ENCODE measurements at regions not wholly inside any gene's neighbourhood (a gene's known extent, or its start where the extent isn't known, plus 50 kb on each side); places are given as distances from the start of the nearest gene placed in this dataset.

GRCh38 chr2:213202011-213202410 lies 50.6 kb upstream of the IKZF2 start:
- DNase-seq = no peak

GRCh38 chr2:213205944-213206343 lies 54.5 kb upstream of the IKZF2 start:
- DNase-seq = no peak

- DNase-seq = no peak
These were observed 61.8 kb upstream of the IKZF2 start for GRCh38 chr2:213213186-213213585.

- DNase-seq = no peak
These were observed 62.8 kb upstream of the IKZF2 start for GRCh38 chr2:213214209-213214608.

GRCh38 chr2:213216461-213216860 lies 65.0 kb upstream of the IKZF2 start:
- DNase-seq = no peak

- no peak for DNase-seq
These were observed 64.4 kb upstream of the SPAG16 start for GRCh38 chr2:213219816-213220215.

GRCh38 chr2:213220967-213221603 lies 63.2 kb upstream of the SPAG16 start:
- DNase-seq = no peak

- DNase-seq = no peak
These were observed 62.3 kb upstream of the SPAG16 start for GRCh38 chr2:213221957-213222356.

- no peak for DNase-seq
These were observed 59.9 kb upstream of the SPAG16 start for GRCh38 chr2:213224366-213224765.

GRCh38 chr2:213225866-213226265 lies 58.4 kb upstream of the SPAG16 start:
- no peak for DNase-seq

GRCh38 chr2:213227458-213227857 lies 56.8 kb upstream of the SPAG16 start:
- DNase-seq = no peak

GRCh38 chr2:213228638-213229037 lies 55.6 kb upstream of the SPAG16 start:
- no peak for DNase-seq

GRCh38 chr2:213229814-213230213 lies 54.5 kb upstream of the SPAG16 start:
- no peak for DNase-seq

- no peak for DNase-seq
These were observed 52.3 kb upstream of the SPAG16 start for GRCh38 chr2:213231966-213232365.

GRCh38 chr2:213232649-213233437 lies 51.4 kb upstream of the SPAG16 start:
- DNase-seq = peak; percentile 49

- DNase-seq = no peak
These were observed 50.6 kb upstream of the SPAG16 start for GRCh38 chr2:213233438-213234330.
